Mucosa of stomach (tissue), 1 donor: ENCODE measurements at regions not wholly inside any gene's neighbourhood (a gene's known extent, or its start where the extent isn't known, plus 50 kb on each side); places are given as distances from the start of the nearest gene placed in this dataset.

Source experiments
- H3K27me3 ChIP-seq: one replicate; pipeline ENCODE4 v1.7.0; 2013; ENCODE audit warnings: mild to moderate bottlenecking, low read length; ENCODE audit not compliant: control insufficient read depth, insufficient read depth
- H3K36me3 ChIP-seq: one replicate; pipeline ENCODE4 v1.7.0; 2013; ENCODE audit warnings: low read length; ENCODE audit not compliant: control insufficient read depth, insufficient read depth
- H3K4me1 ChIP-seq: one replicate; pipeline ENCODE4 v1.7.0; 2013; ENCODE audit warnings: mild to moderate bottlenecking, low read length; ENCODE audit not compliant: control insufficient read depth, insufficient read depth
- H3K4me3 ChIP-seq: one replicate; pipeline ENCODE4 v1.7.0; 2013; ENCODE audit warnings: low read length
- H3K9ac ChIP-seq: one replicate; pipeline ENCODE4 v1.7.0; 2013; ENCODE audit warnings: mild to moderate bottlenecking, low read length, moderate library complexity
- H3K9me3 ChIP-seq: one replicate; pipeline ENCODE4 v1.7.0; 2013; ENCODE audit warnings: mild to moderate bottlenecking, low read length, moderate library complexity; ENCODE audit not compliant: control insufficient read depth
- donor health status: Pancreatic carcinoma.

GRCh38 chr15:31151301-31152233, 50.0 kb upstream of the TRPM1 start:
- Histone ChIP-seq H3K9ac (no peak overlapping the region), H3K9me3 (no peaks in the 10 kb centered on the region), H3K4me1 (no peaks in the 10 kb centered on the region)

GRCh38 chr15:31153531-31153930, 52.0 kb upstream of the TRPM1 start:
- Histone ChIP-seq H3K4me1 (no peaks in the 10 kb centered on the region), H3K4me3 (no peak overlapping the region), H3K27me3 (no peaks in the 10 kb centered on the region), H3K9ac (no peak overlapping the region), H3K9me3 (no peaks in the 10 kb centered on the region), H3K36me3 (no peaks in the 10 kb centered on the region)

More at GRCh38 chr15:31151301-31152233, 50.0 kb upstream of the TRPM1 start:
- H3K36me3 ChIP-seq: no peaks in the 10 kb centered on the region
- no peak overlapping the region for H3K4me3 ChIP-seq
- no peaks in the 10 kb centered on the region for H3K27me3 ChIP-seq

GRCh38 chr15:31155151-31155550, 53.6 kb upstream of the TRPM1 start:
- no peaks in the 10 kb centered on the region for H3K9me3 ChIP-seq
- H3K27me3 ChIP-seq: no peaks in the 10 kb centered on the region
- no peaks in the 10 kb centered on the region for H3K4me1 ChIP-seq
- H3K36me3 ChIP-seq: no peaks in the 10 kb centered on the region
- H3K4me3 ChIP-seq: no peak overlapping the region
- H3K9ac ChIP-seq: no peak overlapping the region

- Histone ChIP-seq H3K9me3 (no peaks in the 10 kb centered on the region), H3K36me3 (no peaks in the 10 kb centered on the region), H3K9ac (no peak overlapping the region), H3K4me1 (no peaks in the 10 kb centered on the region), H3K4me3 (no peak overlapping the region), H3K27me3 (no peaks in the 10 kb centered on the region)
Measured at GRCh38 chr15:31156226-31156625, 54.7 kb upstream of the TRPM1 start.

GRCh38 chr15:31156808-31157207, 55.3 kb upstream of the TRPM1 start:
- H3K36me3 ChIP-seq: no peaks in the 10 kb centered on the region
- no peaks in the 10 kb centered on the region for H3K4me1 ChIP-seq
- no peaks in the 10 kb centered on the region for H3K9me3 ChIP-seq
- H3K4me3 ChIP-seq: no peak overlapping the region
- no peaks in the 10 kb centered on the region for H3K27me3 ChIP-seq
- H3K9ac ChIP-seq: no peak overlapping the region

GRCh38 chr15:31157644-31158069, 56.1 kb upstream of the TRPM1 start:
- H3K4me1 ChIP-seq: no peaks in the 10 kb centered on the region
- no peaks in the 10 kb centered on the region for H3K9me3 ChIP-seq
- H3K4me3 ChIP-seq: no peak overlapping the region
- H3K27me3 ChIP-seq: no peaks in the 10 kb centered on the region
- no peaks in the 10 kb centered on the region for H3K36me3 ChIP-seq
- H3K9ac ChIP-seq: no peak overlapping the region

GRCh38 chr15:31158858-31159569, 57.5 kb upstream of the TRPM1 start:
- Histone ChIP-seq H3K4me3 (no peak overlapping the region), H3K9me3 (no peaks in the 10 kb centered on the region), H3K4me1 (no peaks in the 10 kb centered on the region), H3K9ac (no peak overlapping the region), H3K36me3 (no peaks in the 10 kb centered on the region), H3K27me3 (no peaks in the 10 kb centered on the region)

- H3K9ac ChIP-seq: no peak overlapping the region
- no peaks in the 10 kb centered on the region for H3K9me3 ChIP-seq
Measured at GRCh38 chr15:31159837-31160236, 58.3 kb upstream of the TRPM1 start.

GRCh38 chr15:31160297-31160696, 58.8 kb upstream of the TRPM1 start:
- Histone ChIP-seq H3K9me3 (no peaks in the 10 kb centered on the region), H3K9ac (no peak overlapping the region), H3K36me3 (no peaks in the 10 kb centered on the region), H3K4me3 (no peak overlapping the region), H3K4me1 (no peaks in the 10 kb centered on the region), H3K27me3 (no peaks in the 10 kb centered on the region)

More at GRCh38 chr15:31159837-31160236, 58.3 kb upstream of the TRPM1 start:
- Histone ChIP-seq H3K36me3 (no peaks in the 10 kb centered on the region), H3K4me3 (no peak overlapping the region), H3K27me3 (no peaks in the 10 kb centered on the region), H3K4me1 (no peaks in the 10 kb centered on the region)

- Histone ChIP-seq H3K9me3 (no peaks in the 10 kb centered on the region), H3K9ac (no peak overlapping the region), H3K27me3 (no peaks in the 10 kb centered on the region), H3K36me3 (no peaks in the 10 kb centered on the region), H3K4me1 (no peaks in the 10 kb centered on the region), H3K4me3 (no peak overlapping the region)
Measured at GRCh38 chr15:31160740-31161495, 59.4 kb upstream of the TRPM1 start.

- H3K9ac ChIP-seq: no peak overlapping the region
- no peaks in the 10 kb centered on the region for H3K9me3 ChIP-seq
- no peaks in the 10 kb centered on the region for H3K4me1 ChIP-seq
- no peak overlapping the region for H3K4me3 ChIP-seq
- no peaks in the 10 kb centered on the region for H3K27me3 ChIP-seq
- no peaks in the 10 kb centered on the region for H3K36me3 ChIP-seq
Measured at GRCh38 chr15:31161951-31162350, 60.4 kb upstream of the TRPM1 start.
